ENCODE measurements at regions not wholly inside any gene's neighbourhood (a gene's known extent, or its start where the extent isn't known, plus 50 kb on each side); places are given as distances from the start of the nearest gene placed in this dataset.
"Not testable (repeated sequence)": the region's sequence is repeated elsewhere in the genome, so short reads cannot be mapped to it uniquely, and the experiment has no call there.

DNA sequence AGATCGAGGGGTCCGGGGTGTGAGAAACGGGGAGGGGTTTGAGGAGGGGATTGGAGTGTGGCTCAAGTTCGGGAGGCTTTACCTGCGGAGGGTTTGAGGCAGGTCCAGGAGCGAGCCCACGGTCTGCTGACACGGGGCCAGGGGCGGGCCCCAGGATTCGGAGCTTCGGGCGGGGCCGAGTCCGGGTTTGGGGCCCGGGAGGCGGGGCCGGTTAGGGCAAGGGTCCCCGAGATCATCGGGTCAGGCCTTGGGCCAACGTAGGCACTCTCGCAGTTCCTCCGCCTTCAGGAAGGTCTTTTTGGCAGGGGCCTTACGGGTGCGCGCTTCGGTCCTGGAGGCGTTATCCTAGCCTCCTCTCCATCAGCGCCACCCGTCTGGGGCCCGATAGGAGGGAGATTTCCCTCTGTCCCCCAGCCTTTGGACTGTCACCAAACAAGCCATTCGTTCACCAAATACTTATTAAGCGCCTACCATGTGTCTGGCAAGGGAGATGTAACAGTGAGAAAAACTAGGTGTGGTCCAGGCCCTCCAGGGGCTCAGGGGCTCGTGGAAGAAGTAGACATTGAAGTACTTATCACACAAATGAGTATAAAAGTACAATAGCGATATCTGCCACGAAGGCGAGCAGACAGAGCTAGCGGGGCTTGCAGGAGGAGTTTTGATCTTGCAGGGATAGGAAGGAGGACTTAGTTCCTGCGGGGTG, 190.1 kb downstream of the ADRA2C start:
- TF ChIP-seq CTCF (IDR thresholded peaks at IDR 0.05 in 8 of 11, conservative IDR thresholded peaks at IDR 0.05 in 3 of 11); POLR2A (IDR thresholded peaks at IDR 0.05); POLR2AphosphoS5 (IDR thresholded peaks at IDR 0.05): not testable (repeated sequence)

All from spleen (tissue), 7 donors.